Activated CD8-positive, alpha-beta memory T cell treated with anti-CD3 and anti-CD28 coated beads, Interleukin-2, amount 50 U/mL, for 4 hours (primary cell): ENCODE measurements at regions not wholly inside any gene's neighbourhood (a gene's known extent, or its start where the extent isn't known, plus 50 kb on each side); places are given as distances from the start of the nearest gene placed in this dataset.
"Not testable (repeated sequence)": the region's sequence is repeated elsewhere in the genome, so short reads cannot be mapped to it uniquely, and the experiment has no call there.

Experiments
- DNase-seq: peaks from one replicate; pipeline ENCODE4 v3.0.0-alpha.2; 2020

DNA sequence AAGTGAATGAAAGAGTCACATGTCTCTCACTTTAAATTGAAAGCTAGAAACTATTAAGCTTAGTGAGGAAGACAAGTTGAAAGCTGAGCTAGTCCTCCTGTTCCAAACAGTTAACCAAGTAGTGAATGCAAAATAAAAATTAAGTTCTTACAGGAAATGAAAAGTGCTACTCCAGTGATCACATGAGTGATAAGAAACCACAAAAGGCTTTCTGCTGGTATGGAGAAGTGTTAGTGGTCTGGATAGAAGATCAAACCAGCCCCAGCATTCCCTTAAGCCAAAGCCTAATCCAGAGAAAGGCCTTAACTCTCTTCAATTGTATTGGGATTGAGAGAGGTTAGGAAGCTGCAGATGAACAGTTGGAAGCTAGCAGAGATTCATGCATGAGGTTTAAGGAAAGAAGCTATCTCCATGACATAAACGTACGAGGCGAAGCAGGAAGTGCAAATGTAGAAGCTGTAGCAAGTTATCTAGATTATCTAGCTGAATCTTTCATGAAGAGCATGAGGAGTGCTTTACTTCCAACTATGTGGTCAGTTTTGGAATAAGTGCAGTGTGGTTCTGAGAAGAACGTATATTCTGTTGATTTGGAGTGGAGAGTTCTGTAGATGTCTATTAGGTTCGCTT is 261.6 kb downstream of the MDFIC start:
- no peak for DNase-seq

DNA sequence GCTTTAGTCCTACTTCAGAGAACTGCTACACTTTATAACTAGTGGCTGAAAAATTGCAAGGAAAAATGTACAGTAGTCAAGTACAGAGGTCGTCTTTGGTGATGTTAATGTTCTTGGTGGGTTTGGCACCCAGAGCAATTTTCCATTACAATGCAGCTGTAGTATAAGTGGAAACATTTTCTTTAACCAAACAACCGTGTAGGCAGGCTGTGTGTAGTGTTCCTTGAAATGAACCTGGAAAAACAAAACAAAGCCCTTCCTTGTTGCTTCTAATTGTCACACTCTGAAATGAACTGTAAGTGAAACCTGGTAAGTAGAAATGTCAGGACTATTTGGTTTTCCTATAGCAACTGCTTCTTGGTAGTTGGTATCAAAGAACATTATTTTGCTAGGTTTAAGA is 256.9 kb downstream of the MDFIC start:
- no peak for DNase-seq

- no peak for DNase-seq
Measured at GRCh38 chr7:115177823-115178222, 255.9 kb downstream of the MDFIC start.

DNA sequence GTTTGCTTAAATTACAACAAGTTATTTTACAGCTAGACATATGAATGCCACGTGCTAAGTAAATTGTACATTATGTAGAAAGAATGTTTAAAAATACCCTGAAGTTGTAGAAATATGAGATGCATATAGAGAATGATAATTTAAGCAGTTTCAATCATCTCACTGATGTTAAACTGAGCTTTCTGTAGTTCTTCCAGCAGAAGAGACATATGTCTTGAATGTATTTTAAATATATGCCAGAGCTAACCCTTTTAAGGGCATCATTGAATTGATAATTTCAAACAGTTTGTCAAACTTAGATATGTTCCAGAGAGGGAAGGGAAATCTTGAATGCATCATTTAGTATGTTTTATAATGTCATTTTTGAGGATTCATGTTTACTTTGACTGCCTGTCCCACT is 255.2 kb downstream of the MDFIC start:
- no peak for DNase-seq

DNA sequence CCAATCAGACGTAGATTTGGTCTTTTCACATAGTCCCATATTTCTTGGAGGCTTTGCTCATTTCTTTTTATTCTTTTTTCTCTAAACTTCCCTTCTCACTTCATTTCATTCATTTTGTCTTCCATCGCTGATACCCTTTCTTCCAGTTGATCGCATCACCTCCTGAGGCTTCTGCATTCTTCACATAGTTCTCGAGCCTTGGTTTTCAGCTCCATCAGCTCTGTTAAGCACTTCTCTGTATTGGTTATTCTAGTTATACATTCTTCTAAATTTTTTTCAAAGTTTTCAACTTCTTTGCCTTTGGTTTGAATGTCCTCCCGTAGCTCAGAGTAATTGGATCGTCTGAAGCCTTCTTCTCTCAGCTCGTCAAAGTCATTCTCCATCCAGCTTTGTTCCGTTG is 250.5 kb downstream of the MDFIC start:
- not testable (repeated sequence) for DNase-seq

DNA sequence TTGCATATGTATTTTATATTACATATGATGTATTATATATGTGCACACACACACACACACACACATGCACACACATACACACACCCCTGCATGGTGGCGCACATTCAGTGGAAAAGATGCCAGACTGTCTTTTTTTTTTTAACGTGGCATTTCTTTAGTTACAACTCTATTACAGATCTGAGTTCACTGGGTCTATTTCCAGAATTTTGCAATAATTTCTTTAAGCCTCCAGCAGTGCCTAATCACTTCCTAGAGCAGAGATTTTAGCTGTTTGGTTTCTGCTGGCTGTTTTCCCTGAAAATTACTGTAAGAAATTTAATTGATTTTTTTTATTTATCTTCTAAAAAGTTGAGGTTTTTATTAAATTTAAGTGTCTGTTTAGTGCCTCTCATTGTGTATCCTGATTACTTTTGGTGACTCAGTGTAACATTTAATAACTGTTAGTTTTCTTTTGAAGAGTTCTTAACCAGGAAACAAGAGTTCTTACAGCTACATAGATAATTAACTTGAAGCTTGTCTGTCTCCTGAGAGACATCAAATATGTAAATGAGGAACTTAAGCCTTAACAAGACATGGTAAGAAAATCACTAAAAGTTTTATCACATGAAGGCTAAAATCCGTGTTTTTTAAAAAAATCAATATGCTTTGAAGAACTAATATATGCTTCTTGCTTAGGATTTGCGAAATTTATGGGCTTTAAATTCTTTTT is 232.0 kb downstream of the MDFIC start:
- no peak for DNase-seq

- DNase-seq, result no peak
Measured at GRCh38 chr7:115153176-115153575, 231.3 kb downstream of the MDFIC start.

- DNase-seq, result no peak
Measured at GRCh38 chr7:115146148-115146547, 224.3 kb downstream of the MDFIC start.

DNA sequence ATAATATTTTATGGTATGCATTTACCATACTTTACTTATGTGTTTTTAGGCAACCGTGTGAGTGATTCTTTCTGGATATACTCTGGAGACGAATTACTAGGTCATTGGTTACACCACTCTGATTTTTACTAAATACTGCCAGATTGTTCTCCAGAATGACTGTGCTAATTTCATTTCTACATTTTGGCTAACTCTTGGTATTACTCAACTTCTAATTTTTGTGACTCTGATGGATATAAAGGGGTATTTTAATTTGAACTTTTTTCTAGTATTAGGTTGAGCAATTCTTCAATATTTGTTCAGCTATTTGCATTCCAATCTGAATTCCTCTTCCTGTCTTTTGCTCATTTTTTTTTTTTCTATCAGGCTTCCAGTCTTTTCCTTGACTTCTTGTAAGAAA is 223.6 kb downstream of the MDFIC start:
- DNase-seq, result no peak

DNA sequence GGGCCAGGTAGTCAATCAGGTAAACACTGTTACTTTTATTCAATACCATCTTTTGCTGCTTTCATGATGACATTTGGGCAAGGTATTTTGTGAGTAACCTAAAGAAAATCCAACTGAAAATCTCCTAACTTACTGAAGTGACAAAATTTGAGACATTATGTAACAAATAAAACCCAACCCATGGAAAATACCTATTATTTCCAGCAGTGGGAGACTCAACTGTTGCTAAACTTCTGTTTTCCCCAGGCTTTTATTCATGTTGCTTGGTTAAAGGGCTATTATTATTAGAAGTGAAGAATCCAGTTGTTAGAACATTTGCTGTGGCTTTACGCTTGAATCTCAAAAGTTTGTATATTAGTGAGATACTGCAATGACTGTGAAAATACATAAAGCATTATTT is 215.9 kb downstream of the MDFIC start:
- no peak for DNase-seq

DNA sequence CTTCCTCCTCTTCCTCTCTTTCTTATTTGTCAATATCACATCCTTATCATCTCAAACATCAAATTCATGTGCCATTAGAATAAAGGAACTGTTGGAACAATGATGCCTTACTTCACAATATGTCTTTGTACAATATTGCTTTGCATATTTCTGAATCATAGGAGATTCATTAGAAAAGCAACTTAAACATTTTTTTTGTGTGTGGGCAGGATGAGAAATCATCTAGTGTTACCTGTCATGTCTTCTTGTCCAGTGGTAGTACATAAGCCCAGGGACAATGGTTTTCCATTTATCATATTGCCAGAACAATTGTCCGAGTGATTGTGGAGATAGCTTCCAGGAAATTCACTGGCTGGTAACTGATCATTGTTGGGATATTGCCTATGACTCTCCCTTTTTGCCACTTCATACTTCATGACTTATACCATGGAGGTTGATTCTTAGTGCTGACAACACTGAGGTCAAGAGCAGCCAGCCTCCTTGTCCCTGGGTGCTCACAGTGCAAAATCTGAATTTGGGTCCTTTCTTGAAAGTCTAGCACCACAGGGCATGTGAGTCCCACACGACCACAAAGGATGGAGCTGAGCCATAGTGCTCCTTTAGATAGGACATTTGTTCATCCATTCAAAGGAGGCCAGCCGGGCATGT is 215.0 kb downstream of the MDFIC start:
- no peak for DNase-seq

DNA sequence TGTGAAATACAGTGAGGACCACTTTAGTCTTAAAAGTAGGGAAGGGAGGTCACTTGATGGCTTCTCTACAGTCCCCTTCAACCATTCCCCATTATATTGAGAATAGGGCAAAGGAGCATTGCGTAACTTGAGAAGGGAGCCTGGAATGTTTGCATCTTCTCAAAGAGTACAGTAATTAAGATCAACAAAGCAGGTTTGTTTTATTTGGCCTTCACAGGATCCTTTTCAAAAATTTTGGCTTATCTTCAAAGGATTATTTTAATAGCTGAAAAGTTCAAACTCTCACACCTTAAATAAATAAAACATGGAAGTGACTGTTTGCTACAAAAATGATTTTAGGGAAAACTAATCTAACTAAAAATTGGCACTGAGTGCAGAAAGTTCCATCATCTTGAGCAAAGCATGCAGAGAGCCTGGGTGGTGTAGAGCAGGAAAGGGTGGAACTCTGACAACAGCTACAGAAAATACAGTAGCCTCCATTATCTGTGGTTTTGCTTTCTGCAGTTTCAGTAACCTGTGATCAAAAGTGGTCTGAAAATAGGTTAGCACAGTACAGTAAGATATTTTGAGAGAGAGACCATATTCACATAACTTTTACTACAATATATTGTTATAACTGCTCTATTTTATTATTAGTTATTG is 214.0 kb downstream of the MDFIC start:
- no peak for DNase-seq

DNA sequence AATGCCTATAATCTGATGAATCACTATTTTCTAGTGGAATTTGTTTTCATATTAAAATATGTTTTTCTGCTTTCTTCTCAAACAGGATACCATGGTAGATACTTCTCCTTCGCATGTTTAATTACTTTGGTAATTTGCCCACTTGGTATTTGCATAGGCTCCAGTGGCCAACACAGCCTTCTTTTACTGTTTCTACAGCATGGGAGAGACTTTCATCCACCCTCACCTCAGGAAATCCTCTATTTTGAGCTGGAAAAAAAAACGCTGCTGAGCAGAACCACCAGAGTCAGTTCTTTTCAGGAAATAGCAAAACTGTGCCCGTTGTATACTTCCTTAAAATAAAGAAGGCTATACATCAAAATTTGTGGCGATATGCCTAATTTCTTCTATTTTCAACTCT is 213.3 kb downstream of the MDFIC start:
- DNase-seq, result no peak

- DNase-seq, result no peak
Measured at GRCh38 chr7:115133248-115133647, 211.4 kb downstream of the MDFIC start.

- no peak for DNase-seq
Measured at GRCh38 chr7:115132096-115132495, 210.2 kb downstream of the MDFIC start.

- no peak for DNase-seq
Measured at GRCh38 chr7:115128154-115128553, 206.3 kb downstream of the MDFIC start.

DNA sequence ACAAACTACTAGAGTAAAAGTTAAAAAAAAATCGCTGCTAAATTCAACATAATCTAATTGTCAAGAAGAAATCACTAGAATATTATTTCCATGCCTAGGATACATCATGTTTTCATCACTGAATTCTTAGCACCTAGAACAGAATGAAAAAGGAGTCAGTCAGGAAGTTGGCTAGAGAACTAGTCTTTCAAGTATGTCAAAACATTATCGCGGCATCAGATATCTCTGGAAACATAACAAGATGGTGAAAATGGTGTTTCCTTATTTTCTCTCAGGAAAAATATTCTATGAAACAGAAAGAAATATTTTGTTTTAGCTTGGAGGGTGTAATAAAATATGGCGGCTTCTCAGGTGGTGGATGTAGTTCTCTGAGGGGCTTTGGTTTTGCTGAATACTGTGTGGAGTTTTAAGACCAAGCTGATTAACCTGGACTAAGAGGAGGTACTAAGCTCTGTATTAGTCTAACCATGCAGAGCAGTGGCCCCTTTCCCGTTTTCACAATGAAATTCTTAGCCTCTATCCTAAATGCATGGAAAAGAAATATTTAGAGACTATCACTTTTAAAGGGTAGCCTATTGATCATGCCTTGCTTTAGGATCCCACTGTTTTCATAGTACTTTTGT is 205.6 kb downstream of the MDFIC start:
- DNase-seq, result no peak

DNA sequence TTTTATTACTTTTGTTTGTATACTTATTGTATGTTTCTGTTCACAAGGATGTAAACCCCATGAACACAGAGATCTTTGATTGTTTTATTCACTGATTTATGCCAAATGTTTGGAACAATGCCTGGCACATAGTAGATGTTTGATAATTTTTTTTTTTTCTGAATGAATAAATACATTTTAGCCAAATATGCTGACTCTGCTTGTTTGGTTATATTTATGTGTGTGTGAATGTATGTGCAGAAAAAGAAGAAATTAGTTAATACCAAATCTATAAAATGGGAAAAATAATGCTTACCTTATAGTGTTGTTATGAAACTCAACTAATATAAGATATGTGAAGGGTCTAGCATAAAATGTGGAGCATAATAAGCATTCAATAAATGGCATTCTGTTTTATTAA is 203.9 kb downstream of the MDFIC start:
- DNase-seq, result no peak

GRCh38 chr7:115125312-115125711 is 203.4 kb downstream of the MDFIC start:
- DNase-seq, result no peak

DNA sequence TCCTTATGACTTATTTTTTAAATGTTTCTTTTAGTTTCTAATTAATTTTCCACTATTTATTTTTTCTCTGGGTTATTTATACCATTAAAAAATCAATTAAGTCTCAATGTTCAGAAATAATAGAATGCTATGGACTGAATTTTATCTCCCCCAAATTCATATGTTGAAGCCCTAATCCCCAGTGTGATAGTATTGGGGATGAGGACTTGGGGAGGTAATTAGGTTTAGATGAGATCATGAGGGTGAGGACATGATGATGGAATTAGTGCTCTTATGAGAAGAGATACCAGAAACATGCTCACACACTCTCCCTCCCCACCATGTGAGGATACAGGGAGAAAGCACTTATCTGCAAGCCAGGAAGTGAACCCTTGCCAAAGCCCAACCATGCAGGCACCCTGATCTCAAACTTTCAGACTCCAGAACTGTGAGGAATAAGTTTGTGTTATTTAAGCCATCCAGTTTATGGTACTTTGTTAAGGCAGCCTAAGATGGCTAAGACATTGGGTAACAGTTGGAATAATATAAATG is 202.6 kb downstream of the MDFIC start:
- no peak for DNase-seq

DNA sequence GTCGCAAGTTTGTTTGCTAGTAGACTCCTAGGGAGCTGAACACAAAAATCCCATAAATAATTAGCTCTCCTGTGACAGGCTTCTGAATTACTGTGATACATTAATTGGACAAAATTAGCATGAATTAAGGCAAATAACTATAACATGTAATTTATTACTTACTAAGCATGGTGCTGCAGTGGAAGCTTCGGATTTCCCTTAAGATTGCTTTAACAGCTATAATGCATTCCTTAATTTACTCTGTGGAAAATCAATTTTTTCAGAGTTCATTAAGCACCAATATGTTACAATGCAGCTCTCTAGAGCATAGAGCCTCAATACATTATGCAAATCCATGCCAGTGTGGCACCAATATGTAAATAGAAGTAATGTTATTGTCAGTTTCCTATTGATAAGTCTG is 201.5 kb downstream of the MDFIC start:
- no peak for DNase-seq

- no peak for DNase-seq
Measured at GRCh38 chr7:115122388-115122787, 200.5 kb downstream of the MDFIC start.

DNA sequence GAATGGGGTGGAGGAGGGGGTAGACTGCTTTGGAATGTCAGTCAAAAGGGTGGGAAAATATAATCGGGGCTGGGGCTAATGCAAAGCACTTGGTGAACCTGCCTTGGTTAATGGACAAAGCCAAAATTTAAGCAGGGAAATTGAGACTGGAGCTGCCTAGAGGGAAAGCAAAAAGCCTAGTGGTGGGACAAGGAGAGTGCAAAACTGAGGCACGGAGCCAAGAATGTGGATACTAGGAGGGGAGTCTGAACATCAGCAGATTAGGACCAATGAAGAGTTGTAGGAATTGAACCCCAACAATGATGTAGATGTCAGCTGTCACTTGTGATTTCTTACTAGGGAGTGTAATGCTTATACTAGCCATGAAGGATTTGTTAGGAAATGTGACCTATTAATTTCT is 195.9 kb downstream of the MDFIC start:
- DNase-seq, result no peak
